AG04449 (cell line): ENCODE measurements at regions not wholly inside any gene's neighbourhood (a gene's known extent, or its start where the extent isn't known, plus 50 kb on each side); places are given as distances from the start of the nearest gene placed in this dataset.
A peak's percentile ranks its signal among the peaks of the same experiment; 100 is the strongest.

Experiments used
- CTCF ChIA-PET: fragments of 350-600 bp; formaldehyde crosslinking; extraction: SDS; loops from one replicate; lab custom pipeline; 2021; ENCODE audit warnings: antibody characterized with exemption; lab: Yijun Ruan, JAX
- POLR2A ChIA-PET: fragments of 400-600, 350-600 bp; formaldehyde crosslinking; extraction: SDS; loops from one replicate; lab custom pipeline; 2020; ENCODE audit warnings: antibody characterized with exemption, inconsistent platforms; lab: Yijun Ruan, JAX
- DNase-seq: peaks from one replicate; pipeline ENCODE4 v3.0.0-alpha.2; 2010; ENCODE audit warnings: low read depth, low spot score
- H3K4me3 ChIP-seq: 2 replicates; pipeline ENCODE4 v1.5.1; 2011; ENCODE audit warnings: low read depth, mild to moderate bottlenecking, control low read depth, low read length
- CTCF ChIP-seq: IDR thresholded peaks from one replicate; pipeline ENCODE4 v1.5.1; 2011; ENCODE audit warnings: mild to moderate bottlenecking, moderate library complexity, low read length, control low read depth, inconsistent platforms; ENCODE audit not compliant: insufficient read depth; ENCODE audit errors: missing control alignments

- no peak overlapping the region for H3K4me3 ChIP-seq
Measured at GRCh38 chr3:187571701-187572100, 98.5 kb downstream of the SST start.

GRCh38 chr3:187570776-187571175 lies 99.4 kb downstream of the SST start:
- no peak for TF ChIP-seq CTCF
- CTCF ChIA-PET, result interaction anchor here (1.7 to 9.8 kb wide), 2 partner anchors 108 to 252 kb away, joined by 8 to 58 read pairs; no protein-coding TSS in a partner anchor
- DNase-seq, result no peak
- H3K4me3 ChIP-seq, result no peak overlapping the region
- POLR2A ChIA-PET, result no interaction called here

More at GRCh38 chr3:187571701-187572100, 98.5 kb downstream of the SST start:
- POLR2A ChIA-PET, result no interaction called here
- TF ChIP-seq CTCF, result no peak
- no peak for DNase-seq
- CTCF ChIA-PET, result interaction anchor here (1.7 to 9.8 kb wide), 2 partner anchors 107 to 253 kb away, joined by 8 to 58 read pairs; no protein-coding TSS in a partner anchor

- POLR2A ChIA-PET, result interaction anchor here (1.2 to 1.6 kb wide), 3 partner anchors 17 to 52 kb away, joined by 3 to 6 read pairs (median 4); no protein-coding TSS in a partner anchor
- DNase-seq, result peak; percentile 26
- TF ChIP-seq CTCF, result no peak
- CTCF ChIA-PET, result interaction anchor here (3.0 to 9.8 kb wide), 2 partner anchors 47 to 249 kb away, joined by 9 to 58 read pairs; no protein-coding TSS in a partner anchor
- no peak overlapping the region for H3K4me3 ChIP-seq
Measured at GRCh38 chr3:187568171-187568570, 102.0 kb downstream of the SST start.

- TF ChIP-seq CTCF, result no peak
- POLR2A ChIA-PET, result interaction anchor here (1.2 to 1.6 kb wide), 3 partner anchors 17 to 51 kb away, joined by 3 to 6 read pairs (median 4); no protein-coding TSS in a partner anchor
- CTCF ChIA-PET, result interaction anchor here (3.0 to 9.8 kb wide), 2 partner anchors 48 to 249 kb away, joined by 9 to 58 read pairs; no protein-coding TSS in a partner anchor
- peak; percentile 76 for DNase-seq
- no peak overlapping the region for H3K4me3 ChIP-seq
Measured at GRCh38 chr3:187567661-187568121, 102.5 kb downstream of the SST start.

GRCh38 chr3:187567021-187567420 lies 103.2 kb downstream of the SST start:
- TF ChIP-seq CTCF, result no peak
- H3K4me3 ChIP-seq, result no peak overlapping the region
- CTCF ChIA-PET, result interaction anchor here (3.0 to 9.8 kb wide), 2 partner anchors 49 to 248 kb away, joined by 9 to 58 read pairs; no protein-coding TSS in a partner anchor
- POLR2A ChIA-PET, result interaction anchor here (1.4 to 1.6 kb wide), 2 partner anchors 16 to 47 kb away, joined by 4 to 6 read pairs; no protein-coding TSS in a partner anchor
- DNase-seq, result no peak

- CTCF ChIA-PET, result interaction anchor here (1.4 to 9.8 kb wide), 4 partner anchors 8 to 247 kb away, joined by 3 to 58 read pairs (median 6); no protein-coding TSS in a partner anchor
- no peak for TF ChIP-seq CTCF
- DNase-seq, result no peak
- H3K4me3 ChIP-seq, result no peak overlapping the region
- POLR2A ChIA-PET, result no interaction called here
Measured at GRCh38 chr3:187565701-187566100, 104.5 kb downstream of the SST start.
